PC-9 (cell line): ENCODE measurements at regions not wholly inside any gene's neighbourhood (a gene's known extent, or its start where the extent isn't known, plus 50 kb on each side); places are given as distances from the start of the nearest gene placed in this dataset.

Experiments
- BruUV-seq: library from RNA; stranded (reverse); fragments of 400-500 nt; replicated peaks from 2 replicates; lab custom pipeline; 2021; lab: Mats Ljungman, UMichigan
- CTCF ChIA-PET: fragments of 300-600 bp; sonication (Branson Sonifier 250); formaldehyde crosslinking; loops from one replicate; lab custom pipeline; 2022; ENCODE audit warnings: antibody characterized with exemption; lab: Charles Lee
- POLR2A ChIA-PET: fragments of 300-600 bp; sonication (Branson Sonifier 250); formaldehyde crosslinking; loops from one replicate; lab custom pipeline; 2022; ENCODE audit warnings: antibody characterized with exemption; ENCODE audit not compliant: unreplicated experiment; lab: Charles Lee
- DNase-seq, 2 experiments: peaks; one replicate each; pipeline versions ENCODE4 v3.0.0 to v3.0.0-alpha.2; 2015 to 2022; ENCODE audit warnings: mixed read lengths in 1 of 2
- H2AFZ ChIP-seq: fragments of 200-600 bp; sonication (generic); 2 replicates; pipeline ENCODE4 v1.8.1; 2017; ENCODE audit warnings: antibody characterized with exemption
- H3F3A ChIP-seq: fragments of 200-600 bp; sonication (generic); 2 replicates; pipeline ENCODE4 v1.8.1; 2017; ENCODE audit warnings: antibody characterized with exemption, mild to moderate bottlenecking, low read depth; ENCODE audit not compliant: insufficient read depth
- H3K27ac ChIP-seq: fragments of 200-600 bp; sonication (generic); 2 replicates; pipeline ENCODE4 v1.6.1; 2016; ENCODE audit warnings: mixed run types
- H3K27me3 ChIP-seq: fragments of 200-600 bp; sonication (generic); 2 replicates; pipeline ENCODE4 v1.6.1; 2016; ENCODE audit warnings: low read depth, mixed run types; ENCODE audit not compliant: insufficient read depth
- H3K36me3 ChIP-seq: fragments of 200-600 bp; sonication (generic); 2 replicates; pipeline ENCODE4 v1.6.1; 2016; ENCODE audit warnings: low read depth, mixed run types
- H3K4me1 ChIP-seq: fragments of 200-600 bp; sonication (generic); replicated peaks from 2 replicates; pipeline ENCODE4 v1.6.1; 2016; ENCODE audit warnings: mixed run types; ENCODE audit not compliant: insufficient read depth
- H3K4me2 ChIP-seq: fragments of 200-600 bp; sonication (generic); 2 replicates; pipeline ENCODE4 v1.6.1; 2017; ENCODE audit warnings: mixed run types
- H3K4me3 ChIP-seq: fragments of 200-600 bp; sonication (generic); 2 replicates; pipeline ENCODE4 v1.6.1; 2016; ENCODE audit warnings: mixed run types
- H3K79me2 ChIP-seq: fragments of 200-600 bp; sonication (generic); 2 replicates; pipeline ENCODE4 v1.6.1; 2017; ENCODE audit warnings: low read depth, mixed run types
- H3K9me2 ChIP-seq: fragments of 200-600 bp; sonication (generic); 2 replicates; pipeline ENCODE4 v1.8.1; 2017; ENCODE audit warnings: mild to moderate bottlenecking; ENCODE audit not compliant: insufficient read depth
- H3K9me3 ChIP-seq: fragments of 200-600 bp; sonication (generic); 2 replicates; pipeline ENCODE4 v1.8.1; 2016; ENCODE audit warnings: low read depth; ENCODE audit not compliant: insufficient read depth
- H4K20me1 ChIP-seq: fragments of 200-600 bp; sonication (generic); 2 replicates; pipeline ENCODE4 v1.8.1; 2017; ENCODE audit not compliant: insufficient read depth
- CTCF ChIP-seq: fragments of 200-600 bp; sonication (generic); conservative IDR thresholded peaks from 2 replicates; pipeline ENCODE4 v1.6.1; 2017; ENCODE audit warnings: mixed run types, antibody characterized with exemption, mild to moderate bottlenecking, moderate library complexity
- EZH2 ChIP-seq: fragments of 200-600 bp; sonication (generic); IDR thresholded peaks from 2 replicates; pipeline ENCODE4 v1.8.0; 2017; ENCODE audit warnings: antibody characterized with exemption, low read depth
- intact Hi-C: fragments of 100-400 bp; cut with micrococcal nuclease; formaldehyde crosslinking; loops from one replicate; pipeline ENCODE4 v1.10.0; 2022; ENCODE audit not compliant: unreplicated experiment

- intact Hi-C loops, result no loop called here
These were observed 539.9 kb downstream of the TECRL start for GRCh38 chr4:63869370-63869769.

GRCh38 chr4:63851496-63851895, 557.8 kb downstream of the TECRL start:
- no peak for DNase-seq
- no peaks in the 10 kb centered on the region for H3F3A ChIP-seq
- no peaks in the 10 kb centered on the region for H3K9me2 ChIP-seq
- H3K27me3 ChIP-seq, result no peaks in the 10 kb centered on the region
- no peaks in the 10 kb centered on the region for H3K36me3 ChIP-seq
- POLR2A ChIA-PET, result no interaction called here
- no peak for TF ChIP-seq CTCF
- TF ChIP-seq EZH2, result no peak
- no TSS peak for BruUV-seq
- H3K79me2 ChIP-seq, result no peaks in the 10 kb centered on the region
- intact Hi-C loops, result no loop called here
- H3K27ac ChIP-seq, result no peak overlapping the region
- no peaks in the 10 kb centered on the region for H3K9me3 ChIP-seq
- CTCF ChIA-PET, result no interaction called here
- H2AFZ ChIP-seq, result no peak overlapping the region
- H4K20me1 ChIP-seq, result no peaks in the 10 kb centered on the region
- H3K4me1 ChIP-seq, result no peaks in the 10 kb centered on the region
- no peak overlapping the region for H3K4me2 ChIP-seq
- no peak overlapping the region for H3K4me3 ChIP-seq

More at GRCh38 chr4:63869370-63869769, 539.9 kb downstream of the TECRL start:
- Histone ChIP-seq H3K79me2 (no peaks in the 10 kb centered on the region), H3F3A (no peaks in the 10 kb centered on the region), H2AFZ (no peak overlapping the region), H3K4me3 (no peak overlapping the region), H3K9me3 (no peaks in the 10 kb centered on the region), H3K27ac (no peak overlapping the region), H3K9me2 (no peaks in the 10 kb centered on the region), H3K4me1 (no peaks in the 10 kb centered on the region), H4K20me1 (no peaks in the 10 kb centered on the region), H3K4me2 (no peak overlapping the region), H3K36me3 (no peaks in the 10 kb centered on the region), H3K27me3 (no peaks in the 10 kb centered on the region)
- POLR2A ChIA-PET, result no interaction called here
- BruUV-seq, result no TSS peak
- no peak for DNase-seq
- TF ChIP-seq CTCF (no peak), EZH2 (no peak)
- CTCF ChIA-PET, result no interaction called here

GRCh38 chr4:63841266-63841665, 568.0 kb downstream of the TECRL start:
- no peak overlapping the region for H3K4me2 ChIP-seq
- no peak overlapping the region for H3K27ac ChIP-seq
- intact Hi-C loops, result no loop called here
- ChIA-PET CTCF (no interaction called here), POLR2A (no interaction called here)
- DNase-seq, result no peak
- no peaks in the 10 kb centered on the region for H3K36me3 ChIP-seq
- BruUV-seq, result no TSS peak
- TF ChIP-seq EZH2 (no peak), CTCF (no peak)
- H4K20me1 ChIP-seq, result no peaks in the 10 kb centered on the region
- no peaks in the 10 kb centered on the region for H3F3A ChIP-seq
- no peaks in the 10 kb centered on the region for H3K9me2 ChIP-seq
- no peaks in the 10 kb centered on the region for H3K4me1 ChIP-seq
- no peaks in the 10 kb centered on the region for H3K27me3 ChIP-seq
- no peak overlapping the region for H2AFZ ChIP-seq
- H3K79me2 ChIP-seq, result no peaks in the 10 kb centered on the region
- H3K9me3 ChIP-seq, result no peaks in the 10 kb centered on the region
- no peak overlapping the region for H3K4me3 ChIP-seq
